Stimulated activated CD4-positive, alpha-beta T cell treated with anti-CD3 and anti-CD28 coated beads, TNF-alpha, amount 100 ng/mL, for 48 hours (primary cell): ENCODE measurements at regions not wholly inside any gene's neighbourhood (a gene's known extent, or its start where the extent isn't known, plus 50 kb on each side); places are given as distances from the start of the nearest gene placed in this dataset.
A peak's percentile ranks its signal among the peaks of the same experiment; 100 is the strongest.
"Not testable (repeated sequence)": the region's sequence is repeated elsewhere in the genome, so short reads cannot be mapped to it uniquely, and the experiment has no call there.

Source experiments
- DNase-seq, 3 donors: peaks; one replicate each; pipeline ENCODE4 v3.0.0-alpha.2; 2020; ENCODE audit warnings: low read depth in 3 of 3

GRCh38 chr22:22168941-22169867, 75.4 kb upstream of the VPREB1 start:
- DNase-seq, result no peak

GRCh38 chr22:22168190-22168940, 76.2 kb upstream of the VPREB1 start:
- peak in 1 of 3 donors; percentile 17 for DNase-seq

- DNase-seq, result no peak
Observed at GRCh38 chr22:22167791-22168189, 76.8 kb upstream of the VPREB1 start.

GRCh38 chr22:22166941-22167713, 77.5 kb upstream of the VPREB1 start:
- DNase-seq, result no peak

GRCh38 chr22:22165936-22166710, 78.5 kb upstream of the VPREB1 start:
- no peak for DNase-seq

GRCh38 chr22:22164541-22165272, 79.9 kb upstream of the VPREB1 start:
- DNase-seq, result no peak

GRCh38 chr22:22161924-22162851, 82.4 kb upstream of the VPREB1 start:
- no peak for DNase-seq

GRCh38 chr22:22160768-22161167, 83.8 kb upstream of the VPREB1 start:
- not testable (repeated sequence) for DNase-seq

- DNase-seq, result no peak
Observed at GRCh38 chr22:22159384-22159783, 85.2 kb upstream of the VPREB1 start.

- DNase-seq, result no peak
Observed at GRCh38 chr22:22158965-22159364, 85.6 kb upstream of the VPREB1 start.

- no peak for DNase-seq
Observed at GRCh38 chr22:22158207-22158816, 86.3 kb upstream of the VPREB1 start.

GRCh38 chr22:22157348-22157725, 87.2 kb upstream of the VPREB1 start:
- no peak for DNase-seq

GRCh38 chr22:22156716-22157347, 87.8 kb upstream of the VPREB1 start:
- DNase-seq, result peak; percentile 29 to 65 (median 63)

GRCh38 chr22:22156348-22156715, 88.3 kb upstream of the VPREB1 start:
- DNase-seq, result no peak

- DNase-seq, result no peak
Observed at GRCh38 chr22:22155607-22156006, 89.0 kb upstream of the VPREB1 start.

- no peak for DNase-seq
Observed at GRCh38 chr22:22155146-22155545, 89.4 kb upstream of the VPREB1 start.

- no peak for DNase-seq
Observed at GRCh38 chr22:22154040-22154439, 90.5 kb upstream of the VPREB1 start.

GRCh38 chr22:22151308-22151707, 93.3 kb upstream of the VPREB1 start:
- DNase-seq, result no peak

- no peak for DNase-seq
Observed at GRCh38 chr22:22150457-22150856, 94.1 kb upstream of the VPREB1 start.
